HG02642 (cell line): ENCODE measurements at regions not wholly inside any gene's neighbourhood (a gene's known extent, or its start where the extent isn't known, plus 50 kb on each side); places are given as distances from the start of the nearest gene placed in this dataset.

Source experiments
- ATAC-seq: cut with Tn5 transposase; IDR thresholded peaks from one replicate; pipeline ENCODE4 v1.9.1; 2021; ENCODE audit warnings: mild to moderate bottlenecking; ENCODE audit not compliant: unreplicated experiment, poor library complexity

- no peak for ATAC-seq
These were observed 134.1 kb downstream of the SOX9 start for GRCh38 chr17:72254808-72255449.

- ATAC-seq = no peak
These were observed 134.7 kb downstream of the SOX9 start for GRCh38 chr17:72255481-72255880.

GRCh38 chr17:72258711-72259110 is 137.9 kb downstream of the SOX9 start:
- ATAC-seq = no peak

- ATAC-seq = no peak
These were observed 139.1 kb downstream of the SOX9 start for GRCh38 chr17:72259922-72260321.

- no peak for ATAC-seq
These were observed 141.9 kb downstream of the SOX9 start for GRCh38 chr17:72262766-72263165.

- ATAC-seq = no peak
These were observed 144.0 kb downstream of the SOX9 start for GRCh38 chr17:72264682-72265405.

- ATAC-seq = no peak
These were observed 145.4 kb downstream of the SOX9 start for GRCh38 chr17:72266112-72266775.

- ATAC-seq = no peak
These were observed 146.8 kb downstream of the SOX9 start for GRCh38 chr17:72267601-72268000.

GRCh38 chr17:72268431-72268830 is 147.6 kb downstream of the SOX9 start:
- ATAC-seq = no peak

GRCh38 chr17:72270273-72270924 is 149.6 kb downstream of the SOX9 start:
- no peak for ATAC-seq

- ATAC-seq = no peak
These were observed 150.8 kb downstream of the SOX9 start for GRCh38 chr17:72271603-72272002.

GRCh38 chr17:72273289-72274056 is 152.7 kb downstream of the SOX9 start:
- ATAC-seq = no peak

GRCh38 chr17:72274614-72275013 is 153.8 kb downstream of the SOX9 start:
- no peak for ATAC-seq

- ATAC-seq = no peak
These were observed 160.1 kb downstream of the SOX9 start for GRCh38 chr17:72280881-72281280.

- ATAC-seq = no peak
These were observed 161.7 kb downstream of the SOX9 start for GRCh38 chr17:72282439-72283029.

GRCh38 chr17:72284806-72285205 is 164.0 kb downstream of the SOX9 start:
- ATAC-seq = no peak

GRCh38 chr17:72287586-72287985 is 166.8 kb downstream of the SOX9 start:
- no peak for ATAC-seq

GRCh38 chr17:72294487-72294893 is 173.7 kb downstream of the SOX9 start:
- no peak for ATAC-seq

GRCh38 chr17:72295916-72296315 is 175.1 kb downstream of the SOX9 start:
- ATAC-seq = no peak

GRCh38 chr17:72296456-72296855 is 175.6 kb downstream of the SOX9 start:
- ATAC-seq = no peak
